ENCODE measurements at regions not wholly inside any gene's neighbourhood (a gene's known extent, or its start where the extent isn't known, plus 50 kb on each side); places are given as distances from the start of the nearest gene placed in this dataset.

DNA sequence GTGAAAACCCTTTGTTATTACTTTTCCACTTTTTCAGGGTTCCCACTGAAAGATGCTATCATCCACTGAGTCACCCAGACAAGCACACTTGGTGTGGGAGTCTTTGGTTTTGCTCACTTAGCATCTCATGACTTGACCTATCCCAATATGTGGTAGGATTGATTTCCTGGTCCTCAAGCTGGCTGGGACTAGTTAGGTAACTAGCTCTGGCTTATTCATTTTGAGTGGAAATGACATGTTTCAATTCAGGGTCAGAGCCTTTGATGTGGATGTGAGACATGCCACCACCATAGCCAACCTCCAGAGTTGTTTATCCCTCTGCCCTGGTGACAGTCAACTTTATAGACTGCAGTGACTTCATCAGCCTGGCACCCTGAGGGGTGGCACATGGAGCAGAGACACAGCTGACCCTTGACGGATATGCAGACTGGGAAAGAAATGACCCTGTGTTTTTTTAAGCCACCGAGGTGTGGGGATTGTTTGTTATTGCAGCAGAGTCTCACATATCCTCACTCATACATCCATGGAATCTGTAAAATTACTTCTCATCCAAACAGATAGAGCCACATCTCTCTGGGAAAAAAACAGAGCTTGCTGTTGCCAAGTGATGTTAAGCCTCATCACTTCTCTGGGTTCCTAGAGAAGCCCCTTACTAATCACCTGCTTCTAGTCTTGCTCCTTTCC, 699.9 kb downstream of the MATN1 start:
- TF ChIP-seq, protein P1, sequence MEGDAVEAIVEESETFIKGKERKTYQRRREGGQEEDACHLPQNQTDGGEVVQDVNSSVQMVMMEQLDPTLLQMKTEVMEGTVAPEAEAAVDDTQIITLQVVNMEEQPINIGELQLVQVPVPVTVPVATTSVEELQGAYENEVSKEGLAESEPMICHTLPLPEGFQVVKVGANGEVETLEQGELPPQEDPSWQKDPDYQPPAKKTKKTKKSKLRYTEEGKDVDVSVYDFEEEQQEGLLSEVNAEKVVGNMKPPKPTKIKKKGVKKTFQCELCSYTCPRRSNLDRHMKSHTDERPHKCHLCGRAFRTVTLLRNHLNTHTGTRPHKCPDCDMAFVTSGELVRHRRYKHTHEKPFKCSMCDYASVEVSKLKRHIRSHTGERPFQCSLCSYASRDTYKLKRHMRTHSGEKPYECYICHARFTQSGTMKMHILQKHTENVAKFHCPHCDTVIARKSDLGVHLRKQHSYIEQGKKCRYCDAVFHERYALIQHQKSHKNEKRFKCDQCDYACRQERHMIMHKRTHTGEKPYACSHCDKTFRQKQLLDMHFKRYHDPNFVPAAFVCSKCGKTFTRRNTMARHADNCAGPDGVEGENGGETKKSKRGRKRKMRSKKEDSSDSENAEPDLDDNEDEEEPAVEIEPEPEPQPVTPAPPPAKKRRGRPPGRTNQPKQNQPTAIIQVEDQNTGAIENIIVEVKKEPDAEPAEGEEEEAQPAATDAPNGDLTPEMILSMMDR (IDR thresholded peaks at IDR 0.05) = no peak
- TF ChIP-seq EZH2 (IDR thresholded peaks at IDR 0.05) = no peak

Data from neural progenitor cell (in vitro differentiated cells).